Activated T-helper 1 cell treated with anti-CD3 and anti-CD28 coated beads, Interleukin-2, amount 50 U/mL, for 16 hours (primary cell): ENCODE measurements at regions not wholly inside any gene's neighbourhood (a gene's known extent, or its start where the extent isn't known, plus 50 kb on each side); places are given as distances from the start of the nearest gene placed in this dataset.

ENCODE experiments used
- DNase-seq, 2 donors: peaks; one replicate each; pipeline ENCODE4 v3.0.0-alpha.2; 2020; ENCODE audit warnings: low read depth in 1 of 2, low spot score in 1 of 2

DNA sequence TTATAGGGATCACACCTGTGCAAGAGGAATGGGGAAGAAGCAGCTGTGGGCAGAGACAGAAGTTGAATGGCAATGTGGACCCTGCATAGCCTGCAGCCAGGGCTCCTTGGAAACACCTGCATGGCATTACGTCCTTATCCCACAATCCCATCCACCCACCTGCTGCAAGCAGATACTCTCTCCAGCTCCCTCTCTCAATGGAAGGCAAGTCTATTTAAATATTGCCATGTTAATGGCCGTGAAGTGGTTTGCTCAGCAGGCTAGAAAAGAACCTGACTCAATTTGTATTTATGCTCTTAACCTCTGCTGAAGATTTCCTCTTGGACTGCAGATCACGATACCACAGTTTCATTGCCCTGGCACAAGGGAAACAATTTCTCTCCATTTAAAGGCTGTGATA lies 417.0 kb downstream of the TYW1 start:
- DNase-seq = no peak

DNA sequence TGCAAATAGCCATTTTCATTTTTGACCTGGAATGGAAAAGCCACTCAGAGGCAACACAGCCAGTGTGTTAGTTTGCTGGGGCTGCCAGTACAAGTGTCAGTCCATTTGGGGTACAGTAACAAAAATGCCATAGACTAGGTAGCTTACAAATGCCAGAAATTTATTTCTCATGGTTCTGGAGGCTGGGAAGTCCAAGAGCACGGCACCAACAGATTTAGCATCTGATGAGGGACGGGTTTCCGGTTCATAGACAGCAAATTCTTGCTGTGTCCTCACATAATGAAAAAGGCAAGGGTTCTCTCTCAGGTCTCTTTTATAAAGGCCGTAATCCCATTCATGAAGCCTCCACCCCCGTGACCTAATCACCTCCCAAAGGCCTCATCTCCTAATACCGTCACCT lies 418.2 kb downstream of the TYW1 start:
- no peak for DNase-seq

DNA sequence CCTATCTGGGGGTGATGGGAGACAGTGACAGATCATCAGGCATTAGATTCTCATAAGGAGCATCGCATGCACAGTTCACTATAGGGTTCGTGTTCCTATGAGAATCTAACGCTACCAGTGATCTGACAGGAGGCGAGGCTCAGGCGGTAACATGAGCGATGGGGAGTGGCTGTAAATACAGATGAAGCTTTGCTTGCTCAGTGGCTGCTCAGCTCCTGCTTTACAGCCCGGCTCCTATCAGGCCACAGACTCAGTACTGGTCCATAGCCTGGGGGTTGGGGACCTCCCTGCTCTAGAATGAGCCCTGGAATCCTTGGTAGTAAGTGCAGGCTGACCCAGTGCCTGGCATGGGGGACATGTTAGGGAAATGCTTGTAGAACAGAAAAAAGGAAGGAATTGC lies 426.0 kb downstream of the TYW1 start:
- no peak for DNase-seq

GRCh38 chr7:67423065-67423464 lies 426.4 kb downstream of the TYW1 start:
- DNase-seq = no peak

DNA sequence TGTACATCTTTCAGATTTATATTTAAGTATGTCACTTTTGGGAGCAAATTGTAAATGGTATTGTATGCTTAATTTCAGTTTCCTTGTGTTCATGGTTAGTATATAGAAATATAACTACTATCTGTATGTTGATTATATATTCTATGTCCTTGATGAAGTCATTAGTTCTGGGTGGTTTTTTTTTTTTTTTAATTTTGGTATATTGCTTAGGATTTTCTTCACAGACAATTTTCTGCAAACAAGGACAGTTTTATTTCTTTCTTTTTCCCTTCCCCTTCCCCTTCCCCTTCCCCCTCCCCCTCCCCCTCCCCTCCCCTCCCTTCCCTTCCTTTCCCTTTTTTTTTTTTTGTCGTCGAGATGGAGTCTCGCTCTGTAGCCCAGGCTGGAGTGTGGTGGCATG lies 430.0 kb downstream of the TYW1 start:
- no peak for DNase-seq

DNA sequence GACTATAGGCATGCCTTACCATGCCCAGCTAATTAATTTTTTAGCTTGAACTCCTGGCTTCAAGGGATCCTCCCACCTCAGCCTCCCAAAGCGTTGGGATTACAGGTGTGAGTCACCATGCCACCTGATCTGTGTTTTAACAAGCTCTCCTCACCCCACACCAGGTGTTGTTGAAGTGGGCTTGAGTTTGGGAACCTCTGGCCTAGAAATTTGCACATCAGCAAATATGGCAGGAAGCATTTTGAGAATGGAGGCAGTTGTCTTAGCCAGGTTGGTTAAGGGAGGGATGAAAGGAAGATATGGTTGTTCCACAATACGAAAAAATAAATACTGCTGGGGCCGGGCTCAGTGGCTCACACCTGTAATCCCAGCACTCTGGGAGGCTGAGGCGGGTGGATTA lies 433.1 kb downstream of the TYW1 start:
- no peak for DNase-seq

DNA sequence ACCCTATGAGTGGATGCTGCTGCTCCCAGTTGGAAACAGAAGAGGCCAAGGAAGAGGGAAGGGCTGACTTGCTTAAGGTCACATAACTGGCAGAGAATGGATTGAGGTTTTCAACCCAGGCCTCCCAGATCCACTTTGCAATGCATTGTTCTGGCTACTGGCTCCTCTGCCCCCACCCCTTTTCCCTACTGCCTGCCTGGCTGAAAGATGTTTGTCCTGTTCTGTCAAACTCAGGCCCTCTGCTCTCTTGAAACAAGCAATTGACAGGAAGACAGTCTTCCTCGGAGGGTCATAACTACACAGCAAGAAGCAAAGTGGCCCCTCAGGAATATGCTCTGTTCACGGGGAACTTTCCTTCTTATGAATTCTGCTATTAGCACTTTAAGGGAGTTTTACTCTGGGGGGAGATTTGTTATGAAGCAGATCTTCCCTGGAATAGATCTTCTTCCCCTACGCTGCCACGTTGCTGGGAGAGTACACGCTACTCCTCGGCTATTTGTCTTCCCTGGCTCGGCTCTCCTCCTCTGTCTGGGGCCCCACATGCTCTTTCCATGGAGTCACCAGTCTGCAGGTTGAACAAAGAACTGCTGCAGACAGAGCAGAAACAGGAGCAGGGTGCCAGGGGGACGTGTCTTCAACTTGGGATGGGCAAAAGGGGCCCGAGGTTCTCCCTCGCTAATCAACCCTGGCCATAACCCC lies 436.1 kb downstream of the TYW1 start:
- no peak for DNase-seq

DNA sequence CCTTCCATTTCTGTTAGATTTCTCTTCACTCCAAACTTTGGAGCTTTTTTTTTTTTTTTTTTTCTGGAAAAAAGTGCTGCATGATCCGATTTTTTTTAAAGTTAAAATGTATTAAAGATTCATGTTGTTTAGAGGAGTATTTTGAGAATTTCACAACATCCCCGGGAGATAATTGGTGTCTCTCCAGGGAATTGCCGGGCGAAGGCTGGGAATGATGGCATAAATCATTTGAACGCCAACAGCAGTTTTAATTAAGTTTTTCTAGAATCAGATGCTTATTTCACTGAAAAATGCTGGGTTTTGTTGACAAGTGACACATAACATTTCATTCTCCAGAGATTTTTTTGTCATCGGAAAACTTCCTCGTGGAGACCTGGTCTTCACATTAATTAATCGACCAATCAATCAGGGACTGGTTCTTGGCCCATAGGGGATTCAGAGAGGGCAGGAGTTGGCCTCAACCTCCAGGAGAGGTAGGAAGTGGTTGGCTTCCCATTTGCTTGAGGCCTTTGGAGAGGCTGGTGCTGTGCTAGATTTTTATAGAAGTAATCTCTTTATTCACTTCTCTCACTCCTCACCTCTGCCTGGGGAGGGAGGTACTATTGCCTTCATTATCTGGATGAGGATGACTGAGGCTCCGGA lies 439.4 kb downstream of the TYW1 start:
- DNase-seq = no peak

DNA sequence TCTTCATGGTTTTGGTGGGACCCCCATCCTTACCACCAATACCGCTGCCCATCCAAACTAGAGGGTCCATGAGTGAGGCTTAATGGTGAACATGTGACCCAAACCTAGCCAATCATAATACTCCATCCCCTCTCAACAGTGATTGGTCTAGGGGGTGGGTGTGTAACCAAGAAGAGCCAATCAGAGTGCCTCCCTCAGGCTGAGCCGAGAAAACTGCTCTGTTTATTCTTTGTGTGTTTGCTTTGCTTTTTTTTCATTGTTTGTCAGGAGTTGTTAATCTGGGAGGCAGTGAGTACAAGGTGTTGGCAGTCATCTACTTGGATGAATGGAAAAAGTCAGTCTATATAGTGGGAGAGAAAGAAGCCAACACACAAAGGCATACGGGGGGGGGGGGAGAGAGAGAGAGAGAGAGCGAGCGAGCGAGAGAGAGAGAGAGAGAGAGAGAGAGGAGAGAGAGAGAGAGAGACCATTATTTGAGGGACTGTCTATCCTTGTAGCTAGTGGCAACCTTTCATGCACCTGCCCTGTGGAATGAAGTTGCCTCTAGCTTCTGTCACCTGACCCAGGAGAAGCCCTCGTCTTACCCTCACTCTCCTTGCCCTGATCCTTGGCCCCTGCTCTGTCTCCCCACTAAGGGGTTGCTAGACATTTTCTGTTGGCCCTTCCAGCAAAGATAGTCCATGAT lies 441.7 kb downstream of the TYW1 start:
- no peak for DNase-seq

DNA sequence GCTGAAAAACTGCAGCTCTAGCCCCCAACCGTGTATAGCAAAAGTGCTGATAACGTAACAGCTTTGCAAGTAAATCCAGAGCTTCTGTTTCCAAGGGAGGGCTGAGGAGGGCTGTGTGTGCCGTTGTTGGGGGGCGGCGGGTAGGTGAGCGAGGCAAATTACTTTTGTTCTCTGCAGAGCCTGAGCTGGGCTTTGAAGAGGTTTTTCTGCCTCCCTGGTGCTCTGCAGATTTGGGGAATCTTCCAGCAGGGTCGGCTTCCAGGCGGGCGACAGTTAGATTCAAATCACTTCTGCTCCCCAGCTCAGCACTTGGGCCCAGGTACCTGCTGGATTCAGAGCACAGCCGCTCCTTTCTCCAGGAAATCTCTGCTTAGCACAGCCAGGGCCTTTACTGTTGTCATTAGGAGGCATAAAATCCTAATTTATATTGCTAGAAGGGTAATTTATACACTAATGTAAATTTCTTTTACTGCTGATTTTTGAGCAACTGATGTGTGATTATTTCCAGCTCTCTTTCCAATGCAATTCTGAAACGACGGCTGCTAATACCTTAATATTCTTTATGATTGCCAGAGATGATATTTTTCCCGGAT lies 442.4 kb downstream of the TYW1 start:
- no peak for DNase-seq

GRCh38 chr7:67440321-67440720 lies 443.7 kb downstream of the TYW1 start:
- no peak for DNase-seq

GRCh38 chr7:67445728-67446127 lies 449.1 kb downstream of the TYW1 start:
- DNase-seq = no peak

GRCh38 chr7:67447297-67447696 lies 450.7 kb downstream of the TYW1 start:
- DNase-seq = no peak

GRCh38 chr7:67448271-67448670 lies 451.6 kb downstream of the TYW1 start:
- DNase-seq = no peak

DNA sequence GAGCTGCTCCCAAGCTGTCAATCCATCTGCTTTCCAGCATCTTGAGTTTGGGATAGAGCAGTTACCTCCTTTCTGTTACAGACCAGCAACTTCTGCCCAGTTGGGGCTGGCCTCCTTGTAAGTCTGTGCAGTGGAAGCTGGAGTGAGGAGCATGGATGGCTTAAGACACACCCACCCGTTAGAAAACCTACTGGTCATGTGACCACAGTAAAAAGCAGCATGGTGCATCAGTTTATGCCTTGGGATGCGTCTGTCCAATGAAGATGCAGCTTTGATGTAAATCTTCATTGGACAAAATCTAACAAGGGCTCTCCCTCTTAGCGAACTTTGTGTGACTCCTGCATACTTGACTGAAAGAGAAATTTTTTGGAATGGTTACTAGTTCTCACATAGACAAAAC lies 453.5 kb downstream of the TYW1 start:
- DNase-seq = no peak

- no peak for DNase-seq
Observed at GRCh38 chr7:67451306-67451705, 454.7 kb downstream of the TYW1 start.

GRCh38 chr7:67452516-67453026 lies 455.9 kb downstream of the TYW1 start:
- no peak for DNase-seq

DNA sequence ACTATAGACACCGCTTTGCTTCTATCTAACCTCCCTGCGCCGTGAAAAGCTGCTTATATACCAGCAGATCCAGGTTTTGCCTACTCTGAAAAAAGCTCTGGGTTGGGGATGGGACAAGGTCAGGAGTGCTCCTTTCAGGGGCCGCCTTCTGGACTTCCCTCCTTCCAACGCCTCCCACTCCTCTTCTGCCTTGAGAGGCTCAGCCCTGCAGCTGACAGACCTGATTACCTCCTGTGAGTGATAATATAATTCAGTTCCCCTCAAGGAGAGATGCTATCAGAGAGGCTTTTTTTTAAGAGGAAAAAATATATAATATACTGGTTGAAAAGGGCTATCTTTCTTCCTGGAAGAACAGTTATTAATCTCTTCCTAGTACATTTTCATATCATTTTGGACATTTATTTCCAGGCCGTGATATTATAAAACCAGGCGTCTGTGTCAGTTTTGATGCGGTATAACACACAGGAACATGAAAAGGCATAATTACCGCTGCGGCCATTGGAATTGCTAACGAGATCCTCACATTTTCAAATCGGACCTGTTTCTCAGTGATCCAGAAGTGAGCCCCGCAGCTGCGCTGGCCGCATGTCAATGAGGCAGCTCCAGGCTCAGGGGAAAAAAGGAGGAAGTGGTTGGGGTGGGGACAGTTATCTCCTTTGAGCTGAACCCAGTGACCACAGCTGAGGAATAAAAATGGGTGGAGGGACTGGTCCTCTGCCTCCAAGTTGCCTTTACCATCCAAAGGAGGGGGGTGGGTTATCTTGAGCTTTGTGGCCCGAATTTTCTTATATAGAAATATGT lies 457.1 kb downstream of the TYW1 start:
- no peak for DNase-seq

GRCh38 chr7:67455508-67455907 lies 458.9 kb downstream of the TYW1 start:
- no peak for DNase-seq

GRCh38 chr7:67462781-67463191 lies 466.2 kb downstream of the TYW1 start:
- no peak for DNase-seq

- no peak for DNase-seq
Observed at GRCh38 chr7:67463316-67463715, 466.7 kb downstream of the TYW1 start.
